Right kidney (tissue), 1 donor: ENCODE measurements at regions not wholly inside any gene's neighbourhood (a gene's known extent, or its start where the extent isn't known, plus 50 kb on each side); places are given as distances from the start of the nearest gene placed in this dataset.
"Not testable (repeated sequence)": the region's sequence is repeated elsewhere in the genome, so short reads cannot be mapped to it uniquely, and the experiment has no call there.

Experiments used
- DNase-seq: peaks from one replicate; pipeline ENCODE4 v3.0.0-alpha.2; 2016

DNA sequence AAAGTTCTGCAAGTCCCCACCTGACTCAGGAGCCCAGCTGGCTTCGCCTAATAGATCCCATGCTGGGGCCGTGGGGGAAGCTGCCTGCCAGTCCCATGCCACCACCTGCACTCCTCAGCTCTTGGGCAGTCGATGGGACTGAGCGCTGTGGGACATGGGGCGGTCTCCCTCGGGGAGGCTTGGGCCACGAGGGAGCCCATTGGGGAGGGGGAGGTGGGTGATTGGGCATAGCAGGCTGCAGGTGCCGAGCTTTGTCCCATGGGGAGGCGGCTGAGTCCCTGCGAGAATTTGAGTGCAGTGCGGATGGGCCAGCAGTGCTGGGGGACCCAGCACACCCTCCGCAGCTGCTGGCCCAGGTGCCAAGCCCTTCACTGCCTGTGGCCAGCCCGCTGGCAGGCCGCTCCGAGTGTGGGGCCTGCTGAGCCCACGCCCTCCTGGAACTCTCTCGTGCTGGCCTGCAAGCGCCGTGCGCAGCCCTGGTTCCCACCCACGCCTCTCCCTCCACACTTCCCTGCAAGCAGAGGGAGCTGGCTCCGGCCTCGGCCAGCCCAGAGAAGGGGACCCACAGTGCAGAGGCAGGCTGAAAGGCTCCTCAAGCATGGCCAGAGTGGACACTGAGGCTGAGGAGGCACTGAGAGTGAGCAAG, 467.3 kb downstream of the IRS2 start:
- DNase-seq = no peak

DNA sequence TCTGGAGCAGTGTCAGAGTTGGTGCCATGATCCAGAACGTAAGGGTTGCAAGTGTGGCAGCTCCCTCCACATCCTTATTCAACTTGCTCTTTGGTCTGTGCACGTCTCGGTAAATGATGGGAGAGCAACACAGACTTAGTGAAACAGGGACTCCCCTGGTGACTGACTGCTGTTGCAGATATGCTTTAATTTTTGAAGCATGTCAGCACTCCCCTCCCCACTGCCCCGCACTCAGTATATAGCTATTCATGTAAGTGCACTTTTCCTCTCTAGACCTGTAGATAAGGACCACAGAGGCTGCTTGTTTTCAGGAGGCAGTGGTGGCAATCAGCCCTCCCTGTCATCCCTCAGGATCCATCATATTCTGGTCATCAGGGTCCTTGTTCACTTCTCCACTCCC, 470.9 kb downstream of the IRS2 start:
- DNase-seq = no peak

DNA sequence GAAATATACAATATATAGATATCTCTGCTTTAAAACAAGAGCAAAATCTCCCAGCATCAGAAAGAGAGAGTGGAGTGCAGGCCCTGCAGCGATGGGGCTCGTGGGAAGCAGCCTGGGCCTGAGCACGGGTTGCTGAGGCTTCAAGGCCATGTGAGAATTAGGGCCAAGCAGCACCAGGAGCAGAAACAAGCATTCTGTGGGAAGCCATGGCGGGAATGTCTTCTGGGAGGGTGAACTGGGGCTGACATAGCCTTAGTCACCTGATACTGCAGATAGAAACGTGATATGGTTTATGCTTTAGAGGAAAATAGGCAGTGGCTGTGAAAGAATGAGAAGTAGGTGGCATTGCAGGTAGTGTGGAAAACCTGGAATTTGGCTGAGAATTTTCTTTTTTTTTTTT, 472.3 kb downstream of the IRS2 start:
- DNase-seq = no peak

DNA sequence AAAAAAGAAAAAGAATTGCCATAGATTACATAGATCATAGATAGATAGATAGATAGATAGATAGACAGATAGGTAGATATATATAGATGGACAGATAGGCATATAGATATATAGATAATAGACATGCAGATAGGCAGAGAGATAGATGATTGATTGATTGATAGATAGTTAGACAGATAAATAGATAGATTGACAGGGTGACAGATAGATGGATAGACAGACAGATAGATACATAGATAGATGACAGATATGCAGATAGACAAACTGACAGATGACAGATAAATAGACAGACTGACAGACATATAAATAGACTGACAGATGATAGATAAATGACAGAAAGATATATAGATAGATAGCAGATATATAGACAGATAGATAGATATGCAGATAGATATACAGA, 474.0 kb downstream of the IRS2 start:
- no peak for DNase-seq

DNA sequence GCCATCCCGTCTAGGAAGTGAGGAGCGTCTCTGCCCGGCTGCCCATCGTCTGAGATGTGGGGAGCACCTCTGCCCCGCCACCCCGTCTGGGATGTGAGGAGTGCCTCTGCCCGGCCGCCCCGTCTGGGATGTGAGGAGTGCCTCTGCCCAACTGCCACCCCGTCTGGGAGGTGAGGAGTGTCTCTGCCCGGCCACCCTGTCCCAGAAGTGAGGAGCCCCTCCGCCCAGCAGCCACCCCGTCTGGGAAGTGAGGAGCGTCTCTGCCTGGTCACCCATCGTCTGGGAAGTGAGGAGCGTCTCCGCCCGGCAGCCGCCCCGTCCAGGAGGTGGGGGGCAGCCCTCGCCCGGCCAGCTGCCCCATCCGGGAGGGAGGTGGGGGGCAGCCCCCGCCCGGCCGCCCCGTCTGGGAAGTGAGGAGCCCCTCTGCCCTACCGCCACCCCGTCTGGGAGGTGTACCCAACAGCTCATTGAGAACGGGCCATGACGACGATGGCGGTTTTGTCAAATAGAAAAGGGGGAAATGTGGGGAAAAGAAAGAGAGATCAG, 474.9 kb downstream of the IRS2 start:
- not testable (repeated sequence) for DNase-seq

DNA sequence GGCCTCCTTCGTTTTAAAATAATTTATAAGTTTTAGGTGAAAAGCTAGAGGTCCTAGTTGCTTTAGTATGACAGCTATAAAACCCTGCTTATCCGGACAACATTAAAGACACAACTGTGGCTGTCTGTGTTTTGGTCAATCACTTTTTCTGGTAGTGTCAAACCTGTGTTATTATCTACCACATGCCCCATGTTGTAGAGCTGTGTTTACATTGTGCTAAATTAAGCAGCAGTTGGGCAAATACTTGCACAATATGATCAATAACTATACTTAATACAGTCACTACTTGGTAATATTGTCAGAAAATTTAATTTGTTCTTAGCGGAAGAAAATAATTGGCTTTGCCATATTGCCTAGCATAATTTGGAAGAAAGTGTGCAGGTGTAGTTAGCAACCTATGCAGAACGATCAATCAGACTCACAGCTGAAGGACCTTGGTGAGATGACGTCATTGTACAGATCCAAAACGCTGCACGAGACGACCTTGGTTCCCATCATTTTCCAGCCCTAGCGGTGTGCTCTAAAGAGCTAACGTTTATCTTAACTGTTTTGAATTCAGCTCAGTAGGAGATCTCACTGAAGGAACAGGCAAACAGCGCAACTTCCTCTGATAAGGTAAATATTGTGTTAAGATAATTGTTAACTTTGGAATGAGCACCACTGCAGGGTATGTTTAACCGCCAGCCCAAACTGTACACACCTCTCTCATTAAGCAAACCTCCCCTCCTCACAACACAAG, 476.6 kb downstream of the IRS2 start:
- DNase-seq = no peak

DNA sequence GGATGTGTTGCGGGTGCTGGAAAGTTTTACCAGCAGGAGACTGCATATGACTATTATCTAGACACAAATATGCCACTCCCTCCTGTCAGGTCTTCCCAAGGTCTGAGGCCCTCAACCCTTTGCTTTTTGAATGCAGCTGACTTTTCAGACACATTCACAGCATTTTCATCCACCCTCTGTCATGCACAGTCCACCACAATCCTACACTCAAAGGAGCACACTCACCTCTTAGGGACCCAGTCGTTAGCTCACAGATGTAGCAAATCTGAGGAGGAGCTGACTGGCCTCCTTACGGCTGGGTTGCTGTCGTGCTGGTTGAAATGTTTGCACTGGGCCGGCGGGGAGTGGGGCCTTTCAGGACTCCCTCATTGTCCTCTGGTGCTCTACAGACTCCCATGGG, 479.4 kb downstream of the IRS2 start:
- DNase-seq = no peak

DNA sequence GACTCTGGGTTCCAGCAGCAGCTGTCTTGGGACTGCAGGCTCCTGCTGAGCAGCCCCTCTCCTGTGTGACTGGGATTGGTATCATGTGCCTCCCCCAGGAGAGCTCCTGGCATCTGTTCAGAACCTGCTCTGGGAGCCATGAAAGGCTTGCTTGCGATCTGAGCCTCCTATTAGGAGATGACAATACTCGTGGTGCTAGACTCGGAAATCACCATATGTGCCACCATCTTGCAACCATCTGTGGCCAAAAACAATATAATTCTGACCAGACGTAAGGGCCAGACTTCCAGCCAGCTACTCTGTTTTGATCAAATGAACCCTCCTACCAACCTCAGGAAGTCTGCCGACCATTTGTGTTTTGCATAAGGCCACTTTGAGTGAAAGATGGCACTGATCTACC, 484.7 kb downstream of the IRS2 start:
- no peak for DNase-seq

DNA sequence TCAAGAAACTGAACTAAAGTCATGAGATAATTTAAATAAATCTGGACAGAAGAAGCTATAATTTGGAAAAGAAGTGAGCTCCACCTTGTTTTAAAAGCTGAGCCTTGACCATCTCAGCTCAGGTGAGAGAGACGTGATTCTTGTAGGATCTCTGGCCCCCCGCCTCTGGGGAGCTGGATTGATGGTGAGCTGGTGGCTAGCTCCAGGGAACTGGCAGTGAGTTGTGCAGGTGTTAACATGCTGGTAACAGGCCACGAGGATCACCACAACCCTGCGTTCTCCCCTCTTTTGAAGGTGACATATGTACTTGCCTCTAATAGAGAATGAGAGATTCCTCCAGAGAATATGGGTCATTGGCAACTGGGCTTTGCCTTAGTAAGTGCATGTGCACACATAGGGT, 485.1 kb downstream of the IRS2 start:
- DNase-seq = no peak

DNA sequence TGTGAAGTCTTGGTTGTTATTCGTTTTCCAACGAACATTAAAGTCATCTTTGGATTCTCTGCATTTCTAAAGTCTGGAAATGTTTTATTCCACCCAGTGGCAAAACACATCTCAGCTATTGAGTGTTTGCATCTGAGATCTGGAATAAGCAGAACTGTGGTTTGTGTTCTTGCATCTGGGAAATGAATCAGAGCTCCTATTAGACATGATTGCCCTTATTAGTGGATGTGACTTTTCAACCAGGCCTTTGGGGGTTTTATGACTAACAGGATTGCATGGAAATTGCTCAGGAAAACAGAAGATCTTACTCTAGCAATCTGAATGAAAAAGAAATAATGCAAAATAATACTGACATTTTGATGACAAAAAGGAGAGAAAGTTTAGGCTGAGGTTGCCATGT, 488.8 kb downstream of the IRS2 start:
- DNase-seq = no peak

DNA sequence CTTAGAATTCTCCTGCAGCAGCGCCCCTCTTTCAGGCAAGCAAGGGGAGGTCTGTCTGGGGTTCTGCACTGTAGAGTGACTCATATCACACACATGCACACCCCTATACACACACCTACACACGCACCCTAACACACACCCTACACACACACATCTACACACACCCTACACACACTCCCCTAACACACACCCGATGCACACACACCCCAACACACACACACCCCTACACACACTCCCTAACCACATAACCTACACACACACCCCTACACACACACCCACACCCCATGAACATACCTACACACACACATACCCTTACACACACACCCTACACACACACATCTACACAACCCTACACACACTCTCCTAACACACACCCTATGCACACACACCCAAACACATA, 493.2 kb downstream of the IRS2 start:
- no peak for DNase-seq

DNA sequence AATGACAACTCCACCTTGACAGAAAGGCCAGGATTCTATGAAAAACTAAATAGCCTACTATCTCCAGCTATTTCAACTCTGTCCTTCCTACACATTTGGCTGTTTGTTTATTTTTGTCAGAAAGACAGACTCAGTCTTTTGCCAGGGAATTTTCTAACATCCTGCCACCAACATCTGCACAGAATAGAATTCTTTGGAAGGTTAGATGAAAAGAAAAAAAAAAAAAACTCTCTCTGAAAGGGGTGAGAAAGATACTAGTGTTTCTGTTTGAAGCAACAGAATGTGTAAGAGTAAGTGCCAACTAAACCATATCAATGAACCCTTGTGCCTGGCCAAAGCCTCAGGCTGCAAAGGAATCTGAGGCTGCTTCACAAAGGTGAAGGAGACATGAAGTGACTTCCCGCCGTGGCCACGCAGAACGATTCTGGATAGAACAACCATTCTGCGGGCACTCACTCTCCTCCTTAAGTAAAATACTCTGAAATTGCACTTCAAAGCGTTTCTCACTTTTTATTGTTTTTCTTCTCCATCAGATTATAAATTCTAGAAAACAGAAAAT, 498.2 kb downstream of the IRS2 start:
- DNase-seq = no peak

DNA sequence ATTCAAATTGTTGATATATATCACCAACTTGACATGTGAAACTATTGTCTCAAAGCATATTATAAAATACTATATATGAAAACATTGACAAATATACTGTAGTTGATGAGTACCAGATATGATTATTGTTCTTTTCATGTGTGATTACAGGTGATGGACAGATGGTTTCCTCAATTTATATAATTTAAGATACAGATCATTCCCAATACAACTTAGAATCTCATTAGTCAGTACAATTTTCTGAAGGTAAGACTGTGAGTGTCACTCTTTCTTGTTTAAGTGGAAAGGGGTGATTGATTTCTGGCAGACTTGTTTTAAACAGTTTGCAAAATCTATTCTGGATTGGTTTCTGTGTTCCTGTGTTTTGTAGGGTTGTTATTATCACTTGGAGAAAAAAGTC, 498.8 kb downstream of the IRS2 start:
- no peak for DNase-seq

DNA sequence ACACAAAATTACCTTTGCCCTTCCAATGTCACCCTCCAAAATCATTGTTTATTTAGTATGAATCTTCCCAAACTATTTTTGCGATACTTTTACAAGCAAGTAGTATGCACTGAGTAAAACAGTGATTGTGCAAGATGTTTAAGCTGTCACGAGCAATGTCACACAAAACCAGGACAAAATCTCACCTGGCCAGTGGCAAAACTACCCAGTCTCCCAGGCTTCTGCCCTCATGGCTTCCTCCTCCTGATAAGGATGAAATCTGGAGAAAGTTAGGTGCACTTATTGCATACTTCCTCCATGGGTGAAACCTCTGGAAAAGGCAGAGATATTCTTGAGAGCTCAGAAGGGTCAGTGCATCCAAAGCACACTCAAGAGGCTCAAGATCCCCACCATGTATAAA, 500.8 kb downstream of the IRS2 start:
- DNase-seq = no peak

DNA sequence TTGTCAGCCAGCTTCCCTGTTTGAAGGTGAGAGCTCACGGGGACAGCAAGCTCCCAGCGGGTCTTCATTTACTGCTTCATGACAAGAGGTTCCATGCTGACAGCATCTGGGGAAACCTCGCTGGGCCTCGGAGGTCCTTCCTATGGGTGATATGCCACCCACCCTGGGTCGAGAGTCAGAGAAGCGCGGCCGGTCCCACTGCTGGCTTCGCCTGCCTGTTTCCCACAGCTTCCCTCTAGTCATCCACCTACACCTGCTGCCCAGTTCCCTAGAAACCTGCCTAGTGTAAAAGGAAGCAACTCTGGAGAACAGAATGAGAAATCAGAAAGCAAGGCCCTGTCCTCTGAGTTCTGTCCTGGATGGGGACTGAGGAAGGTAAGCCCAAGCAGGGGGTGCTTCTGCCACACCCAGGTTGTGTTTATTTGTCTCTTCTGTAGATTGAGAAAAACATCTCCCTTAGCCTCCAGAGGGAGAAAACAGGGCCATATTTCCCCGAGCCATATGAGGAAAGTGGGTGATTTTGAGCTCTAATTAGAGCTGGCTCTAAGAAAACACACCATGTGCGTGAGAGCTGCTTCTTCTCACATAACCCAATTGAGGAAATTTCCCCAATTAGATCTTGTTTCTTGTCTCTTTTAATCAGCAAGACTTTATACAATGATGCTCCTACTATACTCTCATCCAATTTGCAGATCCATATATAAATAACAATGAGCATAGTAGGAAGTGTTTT, 504.3 kb downstream of the IRS2 start:
- no peak for DNase-seq

DNA sequence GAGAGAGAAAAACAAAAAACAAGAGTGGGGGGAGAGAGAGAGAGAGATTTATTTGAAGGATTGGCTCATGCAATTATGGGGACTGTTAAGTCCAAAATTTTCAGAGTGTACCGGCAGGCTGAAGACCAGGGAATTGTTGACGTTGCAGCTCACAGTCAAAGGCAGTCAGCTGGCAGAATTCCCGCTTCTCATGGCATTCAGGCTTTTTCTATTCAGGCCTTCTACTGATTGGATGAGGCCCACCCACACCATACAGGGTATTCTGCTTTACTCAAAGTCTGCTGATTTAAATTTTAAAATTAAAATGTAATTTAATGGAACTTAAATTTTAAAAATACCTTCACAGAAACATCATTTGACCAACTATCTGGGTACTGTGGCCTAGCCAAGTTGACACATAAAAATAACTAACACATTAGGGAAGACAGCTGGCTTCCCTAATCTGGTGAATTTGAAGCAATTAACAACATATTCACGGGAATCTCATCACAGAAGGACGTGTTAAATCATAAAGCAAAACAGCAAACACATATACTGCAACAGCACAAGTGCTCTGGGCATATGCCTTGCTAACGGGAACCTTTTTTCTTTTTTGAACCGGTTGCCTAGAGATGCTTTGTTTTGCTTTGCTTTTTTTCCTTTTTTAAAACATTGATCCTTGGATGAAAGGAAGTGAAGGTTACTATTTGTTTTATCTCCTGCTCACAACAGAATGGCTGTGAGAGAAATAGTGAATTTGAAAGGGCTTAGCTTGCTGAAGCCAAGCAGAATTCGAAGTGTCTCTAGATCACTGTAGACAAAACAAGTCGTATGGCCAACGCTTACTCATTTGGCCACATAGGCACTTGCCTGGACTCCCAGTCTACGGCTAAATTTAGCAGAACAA, 505.1 kb downstream of the IRS2 start:
- DNase-seq = no peak

DNA sequence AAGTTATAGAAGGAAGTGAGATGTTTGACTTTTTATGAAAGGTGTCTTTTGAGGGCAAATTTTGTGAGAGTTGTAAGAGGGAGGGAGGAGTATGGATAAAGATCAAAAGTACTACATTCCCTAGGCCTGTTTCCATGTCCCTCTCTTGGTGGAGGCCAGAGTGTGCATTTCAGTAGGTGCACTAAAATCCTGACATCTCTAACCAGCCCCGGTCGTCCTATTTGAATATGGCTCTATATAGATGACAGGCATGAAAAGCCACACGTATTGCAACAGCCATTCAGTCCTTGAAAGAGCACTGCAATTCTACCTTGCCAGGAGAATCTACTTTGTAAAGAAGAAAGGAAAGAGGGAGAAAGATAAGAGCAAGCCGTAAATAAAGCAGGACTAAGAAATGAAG, 510.1 kb downstream of the IRS2 start:
- no peak for DNase-seq

DNA sequence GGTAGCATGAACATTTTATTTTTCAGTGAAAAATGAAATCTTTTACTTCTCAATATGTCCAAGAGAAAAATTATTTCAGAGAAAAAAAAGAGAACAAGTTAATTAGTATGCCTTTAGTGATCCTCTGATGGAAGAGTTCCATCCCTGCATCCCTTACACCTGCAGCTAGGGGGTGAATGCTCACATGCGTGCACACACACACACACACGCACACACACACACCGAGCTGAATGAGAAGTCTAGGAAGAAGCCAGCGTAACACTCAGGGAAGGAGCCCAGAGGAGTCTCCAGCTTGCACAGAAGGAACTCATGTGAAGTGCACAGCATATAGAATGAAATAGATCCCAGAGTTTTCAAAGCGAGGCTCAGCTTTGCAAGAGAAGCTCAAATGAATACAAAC, 510.5 kb downstream of the IRS2 start:
- DNase-seq = no peak

DNA sequence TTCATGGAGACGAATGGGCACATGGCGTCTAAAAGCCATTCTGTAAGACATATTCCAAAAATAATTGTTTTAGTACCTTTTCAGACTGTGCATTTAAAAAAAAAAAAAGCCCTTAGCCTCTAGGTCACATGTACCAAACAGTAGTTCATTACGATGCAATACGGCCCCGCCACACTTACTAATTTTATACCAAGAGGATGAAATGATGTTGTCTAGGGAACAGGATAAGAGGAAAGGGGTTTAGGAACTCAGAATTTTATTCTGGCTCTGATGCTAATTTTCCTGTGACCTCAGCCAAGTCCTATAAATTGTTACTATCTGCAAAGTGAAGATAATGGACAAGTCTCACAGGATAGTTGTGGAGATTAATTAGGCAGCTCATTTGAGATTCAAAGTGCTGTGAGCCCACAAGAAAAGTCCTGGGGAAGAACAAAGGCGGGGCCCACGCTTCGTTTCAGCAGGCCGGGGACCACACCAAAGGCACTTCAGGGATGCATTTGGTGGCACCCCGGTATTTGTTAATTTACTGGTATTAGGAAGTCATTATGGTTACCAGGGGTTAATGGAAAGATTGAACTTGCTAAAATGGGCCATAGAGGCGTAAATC, 511.1 kb downstream of the IRS2 start:
- no peak for DNase-seq

DNA sequence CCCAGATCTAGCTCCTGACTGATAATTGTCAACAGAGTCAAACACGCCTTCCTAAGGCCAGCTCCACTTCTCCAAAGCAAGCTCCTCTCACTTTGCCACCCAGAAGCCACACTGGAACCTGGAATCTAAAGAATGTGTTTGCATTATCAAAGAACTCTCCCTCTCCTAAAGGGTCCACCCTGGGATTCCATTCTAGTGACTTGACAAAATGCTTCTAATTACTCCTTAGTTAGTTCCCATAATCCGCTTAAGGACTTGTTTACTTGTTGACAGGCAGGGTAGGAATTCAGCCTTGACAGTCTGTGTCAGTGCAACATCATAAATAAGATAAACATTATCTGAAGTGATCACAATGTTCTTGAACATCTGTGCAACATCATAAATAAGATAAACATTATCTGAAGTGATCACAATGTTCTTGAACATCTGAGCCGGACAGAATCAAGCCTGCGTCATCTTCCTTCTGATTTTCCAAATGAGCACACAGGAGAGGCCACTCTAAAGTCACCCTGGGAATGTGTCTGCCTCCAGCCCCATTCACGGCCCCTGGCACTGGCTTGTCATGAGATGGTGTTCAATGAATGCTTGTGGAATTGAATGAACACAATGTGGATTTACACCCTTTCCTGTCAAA, 512.1 kb downstream of the IRS2 start:
- DNase-seq = no peak

DNA sequence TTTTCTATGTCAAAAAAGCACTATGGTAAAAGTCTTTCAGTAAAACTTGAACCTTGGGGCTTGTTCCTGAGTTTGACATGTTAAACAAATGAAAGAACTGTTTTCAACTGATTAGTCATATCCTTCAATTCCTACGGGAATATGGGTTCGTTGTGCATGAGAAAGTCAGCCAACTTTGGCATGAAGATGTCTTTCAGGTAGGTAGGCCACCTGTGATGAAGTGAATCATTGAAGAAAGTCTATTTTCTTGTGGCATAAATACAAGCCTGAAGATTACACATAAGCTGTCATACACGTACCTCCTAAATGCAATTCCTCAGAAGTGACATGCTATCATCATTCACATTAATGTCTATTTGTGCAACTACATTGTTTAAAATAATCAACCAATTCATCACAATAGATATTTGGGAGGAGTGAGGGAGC, 513.0 kb downstream of the IRS2 start:
- no peak for DNase-seq
